SKM-1 treated with dmso at 0.1 percent for 144 hours (cell line): ENCODE measurements at regions not wholly inside any gene's neighbourhood (a gene's known extent, or its start where the extent isn't known, plus 50 kb on each side); places are given as distances from the start of the nearest gene placed in this dataset.
"Not testable (repeated sequence)": the region's sequence is repeated elsewhere in the genome, so short reads cannot be mapped to it uniquely, and the experiment has no call there.

Source experiments
- DNase-seq: peaks from one replicate; lab custom pipeline; 2025; ENCODE audit not compliant: unreplicated experiment; lab: John Stamatoyannopoulos, UW

GRCh38 chr5:112570708-112571444 lies 151.8 kb upstream of the EPB41L4A start:
- DNase-seq: no peak

GRCh38 chr5:112573441-112573840 lies 154.4 kb upstream of the EPB41L4A start:
- no peak for DNase-seq

GRCh38 chr5:112574536-112574935 lies 155.5 kb upstream of the EPB41L4A start:
- no peak for DNase-seq

- no peak for DNase-seq
These were observed 157.3 kb upstream of the EPB41L4A start for GRCh38 chr5:112576298-112576925.

GRCh38 chr5:112579599-112580170 lies 158.0 kb upstream of the APC start:
- DNase-seq: no peak

- no peak for DNase-seq
These were observed 155.8 kb upstream of the APC start for GRCh38 chr5:112581811-112582320.

GRCh38 chr5:112583166-112583565 lies 154.5 kb upstream of the APC start:
- DNase-seq: no peak

- DNase-seq: no peak
These were observed 152.9 kb upstream of the APC start for GRCh38 chr5:112584781-112585180.

- no peak for DNase-seq
These were observed 151.1 kb upstream of the APC start for GRCh38 chr5:112586596-112587062.

GRCh38 chr5:112590858-112591257 lies 146.8 kb upstream of the APC start:
- not testable (repeated sequence) for DNase-seq

GRCh38 chr5:112594095-112594850 lies 143.4 kb upstream of the APC start:
- DNase-seq: no peak

GRCh38 chr5:112594941-112595340 lies 142.7 kb upstream of the APC start:
- DNase-seq: no peak

- DNase-seq: no peak
These were observed 139.9 kb upstream of the APC start for GRCh38 chr5:112597831-112598230.

GRCh38 chr5:112600510-112600909 lies 137.2 kb upstream of the APC start:
- DNase-seq: not testable (repeated sequence)

- DNase-seq: peak; percentile 59
These were observed 132.7 kb upstream of the APC start for GRCh38 chr5:112604732-112605630.

- DNase-seq: no peak
These were observed 128.7 kb upstream of the APC start for GRCh38 chr5:112608975-112609374.

GRCh38 chr5:112612663-112613062 lies 125.0 kb upstream of the APC start:
- DNase-seq: no peak

- DNase-seq: no peak
These were observed 123.4 kb upstream of the APC start for GRCh38 chr5:112614285-112614684.

GRCh38 chr5:112614986-112615385 lies 122.7 kb upstream of the APC start:
- no peak for DNase-seq

GRCh38 chr5:112616812-112617547 lies 120.7 kb upstream of the APC start:
- DNase-seq: no peak
